Progenitor cell of endocrine pancreas (in vitro differentiated cells): ENCODE measurements at regions not wholly inside any gene's neighbourhood (a gene's known extent, or its start where the extent isn't known, plus 50 kb on each side); places are given as distances from the start of the nearest gene placed in this dataset.

Source experiments
- DNase-seq: peaks from one replicate; pipeline ENCODE4 v3.0.0; 2021; ENCODE audit warnings: low spot score; ENCODE audit not compliant: unreplicated experiment
- H3K27ac Mint-ChIP-seq: 2 replicates; pipeline ENCODE4 v1.8.0; 2021; ENCODE audit warnings: mild to moderate bottlenecking, moderate library complexity, mixed read lengths
- H3K27me3 Mint-ChIP-seq: 2 replicates; pipeline ENCODE4 v1.8.0; 2021; ENCODE audit warnings: mixed read lengths
- H3K36me3 Mint-ChIP-seq: 2 replicates; pipeline ENCODE4 v1.8.0; 2022; ENCODE audit warnings: mixed read lengths; ENCODE audit not compliant: insufficient read depth
- H3K4me1 Mint-ChIP-seq: 2 replicates; pipeline ENCODE4 v1.8.0; 2021; ENCODE audit warnings: low read depth, mixed read lengths
- H3K4me3 Mint-ChIP-seq: 2 replicates; pipeline ENCODE4 v1.8.0; 2021; ENCODE audit warnings: low read depth, mild to moderate bottlenecking, moderate library complexity, mixed read lengths
- H3K9me3 Mint-ChIP-seq: 2 replicates; pipeline ENCODE4 v1.8.0; 2021; ENCODE audit warnings: low read depth, mixed read lengths
- CTCF ChIP-seq: fragments of 200-600 bp; sonication (generic); IDR thresholded peaks from one replicate; pipeline ENCODE4 v1.5.0; 2021; ENCODE audit warnings: antibody characterized with exemption, mild to moderate bottlenecking; ENCODE audit not compliant: unreplicated experiment

GRCh38 chr7:65731562-65732035 lies 141.3 kb upstream of the VKORC1L1 start:
- H3K9me3 Mint-ChIP-seq, result no peaks in the 10 kb centered on the region
- peak overlapping the region; percentile 42 for H3K27ac Mint-ChIP-seq
- H3K4me1 Mint-ChIP-seq, result peaks cover 4% of the 10 kb centered on the region
- DNase-seq, result peak; percentile 41
- no peaks in the 10 kb centered on the region for H3K27me3 Mint-ChIP-seq
- H3K36me3 Mint-ChIP-seq, result peaks cover 1% of the 10 kb centered on the region
- TF ChIP-seq CTCF, result peak; percentile 57
- peak overlapping the region; percentile 63 for H3K4me3 Mint-ChIP-seq

DNA sequence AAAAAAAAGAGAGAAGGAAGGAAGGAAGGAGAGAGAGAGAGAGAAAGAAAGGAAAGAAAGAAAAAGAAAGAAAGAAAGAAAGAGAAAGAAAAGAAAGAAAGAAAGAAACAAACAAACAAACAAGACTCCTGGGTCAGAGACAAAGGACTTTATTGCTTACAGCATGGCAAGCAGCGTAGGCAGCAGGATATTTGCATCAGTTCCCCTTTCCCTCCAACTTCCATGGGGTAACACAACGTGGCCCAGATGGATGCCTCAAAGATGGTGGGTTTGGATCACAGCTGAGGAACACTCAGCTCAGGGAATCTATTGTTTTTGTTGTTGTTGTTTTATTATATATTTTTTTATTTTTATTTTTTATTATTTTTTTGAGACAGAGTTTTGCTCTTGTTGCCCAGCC lies 128.5 kb upstream of the VKORC1L1 start:
- H3K27me3 Mint-ChIP-seq, result no peaks in the 10 kb centered on the region
- peaks cover 5% of the 10 kb centered on the region for H3K36me3 Mint-ChIP-seq
- H3K4me1 Mint-ChIP-seq, result peaks cover 4% of the 10 kb centered on the region
- DNase-seq, result no peak
- TF ChIP-seq CTCF, result no peak
- H3K27ac Mint-ChIP-seq, result peak overlapping the region; percentile 13
- H3K4me3 Mint-ChIP-seq, result no peak overlapping the region
- H3K9me3 Mint-ChIP-seq, result no peaks in the 10 kb centered on the region

- no peak for DNase-seq
- Mint-ChIP-seq H3K27me3 (no peaks in the 10 kb centered on the region), H3K36me3 (peaks cover 2% of the 10 kb centered on the region), H3K4me1 (peaks cover 6% of the 10 kb centered on the region), H3K9me3 (no peaks in the 10 kb centered on the region), H3K4me3 (no peak overlapping the region), H3K27ac (no peak overlapping the region)
- no peak for TF ChIP-seq CTCF
Observed at GRCh38 chr7:65746398-65746669, 126.5 kb upstream of the VKORC1L1 start.

DNA sequence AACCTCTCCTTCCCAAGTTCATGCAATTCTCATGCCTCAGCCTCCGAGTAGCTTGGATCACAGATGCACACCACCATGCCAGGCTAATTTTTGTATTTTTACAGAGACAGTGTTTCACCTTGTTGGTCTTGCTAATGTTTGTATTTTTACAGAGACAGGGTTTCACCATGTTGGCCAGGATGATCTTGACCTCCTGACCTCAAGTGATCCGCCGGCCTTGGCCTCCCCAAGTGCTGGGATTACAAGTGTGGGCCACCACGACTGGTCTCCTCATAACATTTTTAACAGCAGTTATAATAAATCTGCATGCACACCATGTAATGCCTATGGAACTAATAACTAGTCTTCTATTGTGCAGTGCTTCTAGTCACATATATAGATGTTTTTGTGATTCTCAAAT lies 123.8 kb upstream of the VKORC1L1 start:
- Mint-ChIP-seq H3K4me1 (peaks cover 9% of the 10 kb centered on the region), H3K27me3 (no peaks in the 10 kb centered on the region), H3K4me3 (no peak overlapping the region), H3K27ac (peak overlapping the region; percentile 20), H3K36me3 (peaks cover 2% of the 10 kb centered on the region), H3K9me3 (no peaks in the 10 kb centered on the region)
- no peak for DNase-seq
- TF ChIP-seq CTCF, result no peak

DNA sequence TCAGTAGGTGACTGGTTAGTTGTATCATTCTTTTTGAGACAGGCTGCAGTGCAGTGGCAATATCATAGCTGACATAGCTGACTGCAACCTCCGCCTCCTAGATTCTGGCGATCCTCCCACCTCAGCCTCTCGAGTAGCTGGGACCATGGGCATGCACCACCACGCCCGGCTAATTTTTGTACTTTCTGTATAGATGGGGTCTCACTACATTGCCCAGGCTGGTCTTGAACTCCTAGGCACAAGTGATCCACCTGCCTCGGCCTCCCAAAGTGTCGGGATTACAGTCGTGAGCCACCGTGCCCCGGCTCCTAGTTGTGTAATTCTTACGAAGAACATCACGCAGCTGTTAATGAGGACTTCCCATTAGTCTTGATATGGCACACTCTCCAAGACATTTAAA lies 123.4 kb upstream of the VKORC1L1 start:
- no peak for TF ChIP-seq CTCF
- peak overlapping the region; percentile 94 for H3K4me3 Mint-ChIP-seq
- DNase-seq, result no peak
- H3K27ac Mint-ChIP-seq, result no peak overlapping the region
- peaks cover 9% of the 10 kb centered on the region for H3K4me1 Mint-ChIP-seq
- no peaks in the 10 kb centered on the region for H3K9me3 Mint-ChIP-seq
- no peaks in the 10 kb centered on the region for H3K27me3 Mint-ChIP-seq
- peaks cover 3% of the 10 kb centered on the region for H3K36me3 Mint-ChIP-seq
